ENCODE measurements at regions not wholly inside any gene's neighbourhood (a gene's known extent, or its start where the extent isn't known, plus 50 kb on each side); places are given as distances from the start of the nearest gene placed in this dataset.

DNA sequence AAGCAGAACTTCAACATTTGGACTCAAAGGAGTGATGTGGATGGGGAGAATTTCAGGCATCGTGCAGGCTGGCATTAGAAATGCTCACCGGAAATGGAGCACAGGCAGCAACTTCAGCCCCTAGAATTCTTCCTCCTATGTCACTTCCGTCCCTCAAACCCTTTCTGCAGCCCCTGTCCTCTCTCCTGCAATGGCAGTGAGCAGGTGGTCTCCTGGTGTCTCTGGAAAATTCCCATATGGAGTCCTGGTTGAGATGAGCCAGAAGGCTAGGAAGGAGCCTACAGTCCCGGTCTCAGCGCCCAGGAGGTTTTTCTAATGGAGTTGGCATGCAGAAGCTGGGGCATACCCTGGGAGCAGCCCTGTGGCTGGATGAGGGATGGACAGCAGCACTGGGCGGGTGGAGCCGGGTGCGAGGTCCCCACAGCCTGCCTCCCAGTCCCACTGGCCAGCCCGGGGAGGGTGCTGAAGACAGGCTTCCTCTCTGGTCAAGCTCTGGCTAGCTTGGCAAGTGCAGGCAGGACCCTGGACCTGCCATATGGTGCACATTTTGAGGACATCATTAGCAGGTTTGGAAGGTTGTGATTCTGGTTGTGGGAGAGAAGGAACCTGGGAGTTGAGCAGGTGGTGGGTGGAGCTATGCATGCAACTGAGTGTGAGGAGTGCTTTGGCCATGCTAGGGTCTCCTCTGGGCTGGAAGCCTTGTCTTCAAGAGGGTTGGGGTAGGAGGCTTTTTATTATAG lies 59.8 kb upstream of the B3GAT1 start:
- Histone ChIP-seq H4K20me1 (ENCODE audit: control insufficient read depth, extremely low read depth, insufficient read depth, low read length) (no peaks in the 10 kb centered on the region), H3K9me3 (ENCODE audit: control insufficient read depth, insufficient read depth, low read depth, low read length) (no peaks in the 10 kb centered on the region), H3K4me2 (ENCODE audit: extremely low read depth, insufficient read depth, low read length) (no peak overlapping the region), H3K27me3 (ENCODE audit: control insufficient read depth, insufficient read depth, low read length) (no peaks in the 10 kb centered on the region), H3K79me2 (ENCODE audit: control insufficient read depth, insufficient read depth, low read length) (no peaks in the 10 kb centered on the region), H3K4me3 (replicated peaks in 1 of 4; ENCODE audit: control extremely low read depth in 1 of 4, insufficient read depth in 1 of 4, low read depth in 3 of 4, low read length in 4 of 4) (no peak overlapping the region), H3K27ac (ENCODE audit: insufficient read depth, low read length) (no peak overlapping the region), H2AFZ (ENCODE audit: low read length) (no peak overlapping the region), H3K9ac (ENCODE audit: insufficient read depth, low read length) (no peak overlapping the region), H3K4me1 (ENCODE audit: control insufficient read depth, extremely low read depth, insufficient read depth, low read length) (no peaks in the 10 kb centered on the region), H3K36me3 (ENCODE audit: control insufficient read depth, insufficient read depth, low read length) (no peaks in the 10 kb centered on the region)
- TF ChIP-seq EZH2 (IDR thresholded peaks at IDR 0.05; ENCODE audit: low read length, missing control alignments) = no peak
- TF ChIP-seq, protein P1, sequence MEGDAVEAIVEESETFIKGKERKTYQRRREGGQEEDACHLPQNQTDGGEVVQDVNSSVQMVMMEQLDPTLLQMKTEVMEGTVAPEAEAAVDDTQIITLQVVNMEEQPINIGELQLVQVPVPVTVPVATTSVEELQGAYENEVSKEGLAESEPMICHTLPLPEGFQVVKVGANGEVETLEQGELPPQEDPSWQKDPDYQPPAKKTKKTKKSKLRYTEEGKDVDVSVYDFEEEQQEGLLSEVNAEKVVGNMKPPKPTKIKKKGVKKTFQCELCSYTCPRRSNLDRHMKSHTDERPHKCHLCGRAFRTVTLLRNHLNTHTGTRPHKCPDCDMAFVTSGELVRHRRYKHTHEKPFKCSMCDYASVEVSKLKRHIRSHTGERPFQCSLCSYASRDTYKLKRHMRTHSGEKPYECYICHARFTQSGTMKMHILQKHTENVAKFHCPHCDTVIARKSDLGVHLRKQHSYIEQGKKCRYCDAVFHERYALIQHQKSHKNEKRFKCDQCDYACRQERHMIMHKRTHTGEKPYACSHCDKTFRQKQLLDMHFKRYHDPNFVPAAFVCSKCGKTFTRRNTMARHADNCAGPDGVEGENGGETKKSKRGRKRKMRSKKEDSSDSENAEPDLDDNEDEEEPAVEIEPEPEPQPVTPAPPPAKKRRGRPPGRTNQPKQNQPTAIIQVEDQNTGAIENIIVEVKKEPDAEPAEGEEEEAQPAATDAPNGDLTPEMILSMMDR (conservative IDR thresholded peaks at IDR 0.05 in 1 of 2, IDR thresholded peaks at IDR 0.05 in 1 of 2; ENCODE audit: low read depth in 1 of 2, low read length in 2 of 2) = no peak
- DNase-seq (ENCODE audit: low read depth in 2 of 2) = no peak

DNA sequence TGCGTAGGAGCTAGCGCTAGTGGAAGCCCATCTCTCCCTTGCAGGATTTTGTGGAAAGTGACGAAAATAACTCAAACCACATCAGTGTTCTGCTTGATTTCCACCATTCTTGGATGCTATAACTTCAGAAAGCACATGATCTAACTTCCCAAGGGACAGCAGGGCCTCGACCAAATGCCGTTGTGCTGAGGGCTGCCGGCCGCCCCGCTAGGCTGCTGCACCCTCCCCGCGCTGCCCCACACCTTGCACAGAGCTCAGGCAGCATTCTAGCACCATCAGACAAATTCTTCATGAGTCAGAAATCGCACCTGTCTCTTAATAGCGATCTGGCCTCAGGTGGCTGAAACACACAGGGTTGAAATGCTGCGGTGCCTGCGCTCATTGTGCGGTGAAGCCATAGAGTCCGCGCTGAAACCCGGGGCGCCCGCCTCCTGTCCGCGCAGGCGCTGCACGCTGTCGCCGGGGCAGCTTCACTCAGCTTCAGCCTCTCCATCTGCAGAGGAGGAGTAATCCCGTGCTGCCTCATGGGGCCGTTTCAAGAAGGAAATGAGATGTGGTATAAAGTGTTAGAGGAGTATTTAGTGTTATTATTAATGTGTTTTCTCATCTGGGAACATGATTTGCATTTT lies 59.2 kb upstream of the B3GAT1 start:
- H3K9me3 ChIP-seq (ENCODE audit: control insufficient read depth, insufficient read depth, low read depth, low read length) = no peaks in the 10 kb centered on the region
- no peaks in the 10 kb centered on the region for H3K36me3 ChIP-seq (ENCODE audit: control insufficient read depth, insufficient read depth, low read length)
- H2AFZ ChIP-seq (ENCODE audit: low read length) = no peak overlapping the region
- no peaks in the 10 kb centered on the region for H3K79me2 ChIP-seq (ENCODE audit: control insufficient read depth, insufficient read depth, low read length)
- no peak overlapping the region for H3K27ac ChIP-seq (ENCODE audit: insufficient read depth, low read length)
- DNase-seq (ENCODE audit: low read depth in 2 of 2) = no peak
- TF ChIP-seq, protein P1 (conservative IDR thresholded peaks at IDR 0.05 in 1 of 2, IDR thresholded peaks at IDR 0.05 in 1 of 2; ENCODE audit: low read depth in 1 of 2, low read length in 2 of 2) = no peak
- TF ChIP-seq EZH2 (IDR thresholded peaks at IDR 0.05; ENCODE audit: low read length, missing control alignments) = no peak
- H4K20me1 ChIP-seq (ENCODE audit: control insufficient read depth, extremely low read depth, insufficient read depth, low read length) = no peaks in the 10 kb centered on the region
- no peaks in the 10 kb centered on the region for H3K4me1 ChIP-seq (ENCODE audit: control insufficient read depth, extremely low read depth, insufficient read depth, low read length)
- H3K9ac ChIP-seq (ENCODE audit: insufficient read depth, low read length) = no peak overlapping the region
- no peak overlapping the region for H3K4me2 ChIP-seq (ENCODE audit: extremely low read depth, insufficient read depth, low read length)
- H3K27me3 ChIP-seq (ENCODE audit: control insufficient read depth, insufficient read depth, low read length) = no peaks in the 10 kb centered on the region
- H3K4me3 ChIP-seq (replicated peaks in 1 of 4; ENCODE audit: control extremely low read depth in 1 of 4, insufficient read depth in 1 of 4, low read depth in 3 of 4, low read length in 4 of 4) = no peak overlapping the region

DNA sequence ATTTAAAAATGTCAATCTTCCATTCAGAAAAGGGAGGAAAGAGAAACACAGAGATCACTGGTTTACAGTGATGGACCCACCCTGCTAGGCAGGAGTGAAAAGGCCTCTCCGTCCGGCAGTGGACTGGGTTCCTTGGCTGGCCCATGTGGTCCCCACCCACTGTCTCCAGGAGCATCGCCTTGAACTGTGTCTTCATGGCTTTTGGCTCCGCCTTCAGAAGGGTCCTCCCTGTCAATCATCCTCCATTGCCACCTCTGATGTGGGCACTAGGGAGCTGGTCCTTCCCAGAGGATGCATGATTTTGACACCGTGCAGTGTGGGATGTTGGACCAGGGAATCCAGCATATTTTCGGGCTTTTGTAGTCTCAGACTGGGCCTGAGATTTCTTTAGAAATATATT lies 58.2 kb upstream of the B3GAT1 start:
- H4K20me1 ChIP-seq (ENCODE audit: control insufficient read depth, extremely low read depth, insufficient read depth, low read length) = no peaks in the 10 kb centered on the region
- no peaks in the 10 kb centered on the region for H3K27me3 ChIP-seq (ENCODE audit: control insufficient read depth, insufficient read depth, low read length)
- no peak overlapping the region for H2AFZ ChIP-seq (ENCODE audit: low read length)
- H3K9ac ChIP-seq (ENCODE audit: insufficient read depth, low read length) = no peak overlapping the region
- H3K4me2 ChIP-seq (ENCODE audit: extremely low read depth, insufficient read depth, low read length) = no peak overlapping the region
- H3K4me3 ChIP-seq (replicated peaks in 1 of 4; ENCODE audit: control extremely low read depth in 1 of 4, insufficient read depth in 1 of 4, low read depth in 3 of 4, low read length in 4 of 4) = no peak overlapping the region
- no peaks in the 10 kb centered on the region for H3K4me1 ChIP-seq (ENCODE audit: control insufficient read depth, extremely low read depth, insufficient read depth, low read length)
- DNase-seq (ENCODE audit: low read depth in 2 of 2) = no peak
- H3K79me2 ChIP-seq (ENCODE audit: control insufficient read depth, insufficient read depth, low read length) = no peaks in the 10 kb centered on the region
- no peak overlapping the region for H3K27ac ChIP-seq (ENCODE audit: insufficient read depth, low read length)
- H3K9me3 ChIP-seq (ENCODE audit: control insufficient read depth, insufficient read depth, low read depth, low read length) = no peaks in the 10 kb centered on the region
- TF ChIP-seq EZH2 (IDR thresholded peaks at IDR 0.05; ENCODE audit: low read length, missing control alignments) = no peak
- H3K36me3 ChIP-seq (ENCODE audit: control insufficient read depth, insufficient read depth, low read length) = no peaks in the 10 kb centered on the region
